ENCODE measurements at regions not wholly inside any gene's neighbourhood (a gene's known extent, or its start where the extent isn't known, plus 50 kb on each side); places are given as distances from the start of the nearest gene placed in this dataset.
"Not testable (repeated sequence)": the region's sequence is repeated elsewhere in the genome, so short reads cannot be mapped to it uniquely, and the experiment has no call there.

GRCh38 chr11:69869311-69869939, 50.2 kb upstream of the FGF3 start:
- DNase-seq (ENCODE audit: low spot score) = no peak

GRCh38 chr11:69870766-69871165, 51.5 kb upstream of the FGF3 start:
- no peak for DNase-seq (ENCODE audit: low spot score)

DNA sequence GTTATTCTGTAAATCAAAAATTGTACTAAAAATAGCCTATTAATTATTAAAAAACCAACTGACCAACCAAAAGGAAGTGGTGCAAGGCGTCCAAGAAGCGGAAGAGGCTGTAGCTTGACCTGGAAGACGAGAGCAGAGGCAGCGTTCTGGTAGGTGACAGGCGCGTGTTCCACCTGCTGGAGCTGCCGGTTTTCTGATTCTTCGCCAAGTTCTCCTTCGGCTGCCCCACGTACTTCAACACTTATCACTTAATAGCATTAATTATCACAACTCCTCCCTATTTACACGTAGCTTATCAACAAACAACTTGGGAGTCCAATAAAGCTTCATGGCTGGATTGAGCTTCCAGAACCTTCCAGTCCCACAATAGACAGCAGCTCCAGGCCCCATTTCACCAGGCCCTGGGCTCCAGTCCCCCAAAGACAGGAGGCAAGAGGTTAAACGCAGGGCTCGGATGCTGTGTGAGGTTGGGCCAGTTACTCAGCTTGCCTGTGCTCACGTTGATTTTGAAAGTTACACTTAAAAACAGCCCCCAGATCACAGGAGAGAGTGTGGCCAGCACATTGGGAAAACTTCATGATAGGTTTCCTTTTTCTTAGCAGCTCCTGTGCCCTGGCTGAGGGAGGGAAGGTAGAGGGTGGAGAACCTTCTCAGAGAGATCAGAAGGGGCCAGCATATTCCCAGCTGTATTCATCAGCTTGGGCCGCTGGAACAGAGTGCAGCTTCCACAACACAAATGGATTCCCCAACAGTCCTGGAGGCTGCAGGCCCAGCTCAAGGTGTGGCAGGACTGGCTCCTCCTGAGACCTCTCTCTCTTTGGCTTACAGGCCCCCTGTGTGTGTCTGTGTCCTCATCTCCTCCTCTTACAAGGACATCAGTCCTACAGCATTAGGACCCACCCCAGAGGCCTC, 54.2 kb upstream of the FGF3 start:
- DNase-seq (ENCODE audit: low spot score) = no peak

DNA sequence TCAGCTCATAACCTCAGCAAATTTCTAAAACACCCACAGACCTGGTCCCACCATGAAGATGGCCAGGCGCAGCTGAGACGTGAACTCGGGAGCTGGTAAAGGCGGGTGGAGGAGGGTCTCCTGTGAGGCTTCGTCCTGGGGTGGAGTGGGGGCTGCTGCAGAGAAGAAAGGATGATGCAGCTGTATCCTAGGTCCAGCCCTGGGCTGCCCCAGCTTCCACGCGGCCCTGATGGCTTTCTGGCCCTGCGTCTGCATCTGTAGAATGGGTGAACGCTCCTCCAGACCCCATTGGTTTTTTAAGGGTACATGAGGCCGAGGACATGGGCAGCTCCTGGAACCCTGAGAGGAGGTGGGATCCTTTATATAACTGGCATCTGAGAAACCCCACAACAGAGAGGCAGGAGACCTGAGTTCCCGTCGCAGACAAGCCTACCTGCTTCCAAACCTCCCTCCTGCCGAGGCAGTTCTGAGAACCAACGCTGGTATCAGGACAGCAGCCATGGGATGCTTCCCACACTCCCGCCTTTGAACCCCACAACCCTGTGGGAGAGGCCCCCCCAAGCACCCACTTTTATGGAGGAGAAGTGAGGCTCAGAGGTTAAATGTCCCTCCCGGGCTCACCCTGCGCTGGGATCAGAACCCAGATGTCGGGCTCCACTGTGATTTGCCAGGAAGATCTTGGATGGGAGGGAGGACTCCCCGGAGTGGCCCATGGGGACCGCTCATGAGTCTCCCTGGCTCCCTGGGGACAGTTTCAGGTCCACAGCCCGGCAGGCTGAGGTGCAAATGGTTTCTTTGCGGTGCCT, 55.2 kb upstream of the FGF3 start:
- no peak for DNase-seq (ENCODE audit: low spot score)

- no peak for DNase-seq (ENCODE audit: low spot score)
Observed at GRCh38 chr11:69874984-69875624, 55.9 kb upstream of the FGF3 start.

- no peak for DNase-seq (ENCODE audit: low spot score)
Observed at GRCh38 chr11:69876013-69876412, 56.8 kb upstream of the FGF3 start.

- no peak for DNase-seq (ENCODE audit: low spot score)
Observed at GRCh38 chr11:69877235-69877634, 58.0 kb upstream of the FGF3 start.

GRCh38 chr11:69877704-69878103, 58.5 kb upstream of the FGF3 start:
- DNase-seq (ENCODE audit: low spot score) = not testable (repeated sequence)

GRCh38 chr11:69878144-69878883, 59.1 kb upstream of the FGF3 start:
- DNase-seq (ENCODE audit: low spot score) = no peak

DNA sequence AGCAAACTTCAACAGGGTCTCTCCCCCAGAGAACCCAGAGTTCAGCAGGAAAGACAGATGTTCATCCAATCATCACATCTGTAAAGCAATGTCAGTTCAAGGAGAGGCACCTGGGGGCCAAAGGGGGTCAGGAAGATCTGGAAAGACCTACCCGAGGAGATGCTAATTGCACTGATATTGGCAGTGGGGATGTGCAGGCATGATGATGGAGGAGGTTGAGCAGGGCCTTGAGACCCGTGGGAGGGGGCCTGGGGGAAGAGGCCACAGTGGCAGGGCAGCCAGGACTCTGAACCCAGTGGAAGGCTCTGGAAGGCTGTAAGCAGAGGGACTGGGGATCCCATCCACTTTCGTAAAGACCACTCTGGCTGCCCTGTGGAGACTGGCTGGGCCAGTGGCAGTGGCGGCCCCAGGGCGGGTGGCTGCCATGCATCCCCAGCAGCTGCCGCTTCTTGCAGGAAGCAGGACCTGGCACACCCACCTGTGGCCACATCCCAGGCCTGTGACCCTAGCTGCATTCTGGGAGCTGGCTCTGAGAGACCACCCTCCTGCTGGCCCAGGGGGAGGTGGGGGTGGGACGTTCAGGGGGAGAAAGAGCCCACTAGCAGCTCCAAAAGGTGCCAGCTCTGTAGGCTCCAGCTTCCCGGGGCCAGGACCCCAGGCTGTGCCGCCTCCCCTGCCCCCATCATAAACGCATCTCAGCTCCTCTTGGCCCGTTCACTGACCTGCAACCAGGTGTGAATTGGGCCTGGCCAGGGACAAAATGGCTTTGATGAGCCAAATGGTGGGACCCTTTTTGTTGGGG, 59.9 kb upstream of the FGF3 start:
- no peak for DNase-seq (ENCODE audit: low spot score)

GRCh38 chr11:69879729-69880005, 60.5 kb upstream of the FGF3 start:
- no peak for DNase-seq (ENCODE audit: low spot score)

DNA sequence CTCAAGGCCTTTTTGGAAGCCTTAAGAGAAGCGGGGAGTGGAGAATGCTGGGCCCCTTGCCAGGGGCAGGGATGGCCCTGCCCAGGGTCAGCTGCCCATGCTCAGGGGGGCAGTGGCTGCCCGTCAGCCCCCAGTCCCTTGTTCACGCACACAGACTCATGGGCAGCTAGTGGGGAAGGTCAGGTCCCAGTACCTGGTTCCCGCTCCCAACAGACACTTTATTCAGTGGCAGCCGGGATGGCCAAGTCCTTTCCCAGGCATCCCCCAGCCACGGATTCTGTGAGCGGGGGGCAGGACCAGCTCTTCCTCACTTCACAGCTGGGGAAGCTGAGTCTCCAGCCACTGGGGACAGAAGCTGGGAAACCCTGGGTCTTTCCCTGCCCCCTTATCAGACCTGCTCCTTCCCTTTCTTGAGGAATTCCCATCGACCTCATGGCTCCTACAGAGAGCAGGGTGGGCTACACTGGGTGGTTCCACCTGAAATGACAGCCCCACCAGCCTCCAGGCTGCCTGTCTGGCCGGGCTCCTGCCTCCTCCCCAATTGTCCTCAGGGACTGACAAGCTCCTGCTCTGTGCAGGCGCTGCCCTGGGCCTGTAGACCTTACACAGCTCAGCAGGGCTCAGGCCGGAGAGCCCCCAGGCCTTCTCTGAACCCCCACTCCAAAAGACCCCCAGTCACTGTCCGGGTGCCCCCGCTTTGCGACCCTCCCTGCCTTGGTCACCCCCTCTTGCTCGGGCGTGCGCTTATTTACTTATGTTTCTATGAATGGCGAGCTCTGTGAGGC, 61.0 kb upstream of the FGF3 start:
- no peak for DNase-seq (ENCODE audit: low spot score)

DNA sequence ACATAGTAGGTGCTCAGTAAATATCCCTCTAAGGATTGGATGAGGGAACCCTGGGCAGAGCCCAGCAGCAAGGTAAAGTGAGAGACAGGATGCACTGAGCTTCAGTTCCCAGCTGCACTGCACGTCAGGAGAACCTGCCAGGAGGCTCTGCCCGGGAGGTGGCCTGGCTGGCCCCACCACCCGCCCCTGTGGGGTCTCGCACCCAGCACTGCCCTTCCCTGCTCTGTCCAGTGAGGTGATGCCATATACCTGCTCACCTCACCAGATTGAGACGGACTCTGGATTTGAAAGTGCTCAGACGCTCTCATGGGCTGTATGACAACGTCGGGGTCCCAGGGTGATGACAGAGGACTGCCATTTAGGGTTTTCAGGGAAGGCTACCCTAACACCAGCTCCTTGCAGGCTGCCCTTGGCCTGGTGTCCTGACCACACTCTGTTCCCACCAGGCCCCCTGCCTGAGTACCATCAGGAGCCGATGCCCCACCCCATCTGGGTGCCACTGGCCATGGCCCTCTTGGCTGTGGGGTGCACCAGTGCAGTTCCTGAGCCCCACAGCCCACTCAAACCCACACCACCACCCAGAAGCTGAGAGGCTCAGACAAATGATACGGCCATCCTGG, 61.7 kb upstream of the FGF3 start:
- DNase-seq (ENCODE audit: low spot score) = no peak

- no peak for DNase-seq (ENCODE audit: low spot score)
Observed at GRCh38 chr11:69881467-69882269, 62.5 kb upstream of the FGF3 start.

DNA sequence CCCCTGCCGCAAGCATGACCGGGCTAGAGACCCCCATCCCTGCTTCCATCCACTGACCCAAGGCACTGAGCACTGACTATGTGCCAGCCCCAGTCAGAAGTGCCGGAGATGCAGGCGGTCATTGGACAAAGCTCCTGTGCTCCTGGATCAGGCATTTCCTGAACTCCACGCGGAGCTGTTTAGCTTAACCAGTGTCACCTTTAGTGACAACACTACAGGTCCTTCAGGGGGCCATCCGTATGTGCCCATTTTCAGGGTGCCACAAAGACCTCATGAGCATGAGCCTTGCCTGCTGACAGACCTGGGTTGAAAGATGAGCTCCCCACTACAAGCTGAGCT, 63.0 kb upstream of the FGF3 start:
- DNase-seq (ENCODE audit: low spot score) = no peak

DNA sequence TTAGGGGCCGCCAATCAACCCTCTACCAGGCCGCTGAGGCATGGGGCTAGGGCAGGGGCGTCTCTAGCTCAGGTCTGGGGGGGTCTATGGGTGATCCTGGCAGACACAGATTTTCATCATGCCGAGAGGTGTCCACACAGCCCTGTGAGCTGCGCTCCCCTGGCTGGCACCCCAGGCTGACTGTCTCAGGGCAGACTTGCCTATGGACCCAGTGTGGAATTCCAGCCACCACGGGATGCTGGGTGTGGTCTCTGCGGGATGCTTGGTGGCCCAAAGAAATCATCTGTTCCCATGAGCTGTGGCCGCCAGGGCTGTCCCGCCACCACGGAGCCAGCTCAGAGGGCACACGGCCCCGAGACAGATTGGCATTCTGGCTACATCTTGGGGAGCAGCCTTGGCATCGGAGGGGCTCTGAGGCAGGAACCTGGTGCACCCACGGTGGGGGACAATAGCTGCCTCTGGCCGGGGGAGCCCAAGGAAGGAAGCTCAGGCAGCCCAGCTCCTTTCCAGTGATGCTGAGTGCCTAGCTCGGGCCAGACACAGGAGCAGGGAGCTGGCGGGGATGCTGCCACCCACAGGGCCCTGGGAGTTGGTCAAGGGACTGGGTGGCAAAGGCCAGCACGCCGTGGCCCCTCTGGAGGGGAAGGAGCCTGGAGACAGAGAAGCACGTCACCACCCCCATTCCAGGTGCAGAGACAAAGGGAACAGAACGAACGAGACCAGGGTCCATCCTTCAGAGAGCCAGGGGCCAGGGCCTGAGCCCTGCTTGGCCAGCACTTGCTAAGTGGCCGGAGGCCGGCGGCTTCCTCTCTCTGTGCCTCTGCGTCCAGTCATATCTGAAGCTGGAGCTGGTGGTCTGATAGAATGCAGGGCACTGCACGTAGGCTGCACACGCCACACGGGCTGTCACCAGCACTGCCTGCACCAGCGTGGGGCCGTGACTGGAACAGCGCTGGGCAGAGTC, 64.4 kb upstream of the FGF3 start:
- DNase-seq (ENCODE audit: low spot score) = no peak

GRCh38 chr11:69884286-69884685, 65.1 kb upstream of the FGF3 start:
- DNase-seq (ENCODE audit: low spot score) = no peak

DNA sequence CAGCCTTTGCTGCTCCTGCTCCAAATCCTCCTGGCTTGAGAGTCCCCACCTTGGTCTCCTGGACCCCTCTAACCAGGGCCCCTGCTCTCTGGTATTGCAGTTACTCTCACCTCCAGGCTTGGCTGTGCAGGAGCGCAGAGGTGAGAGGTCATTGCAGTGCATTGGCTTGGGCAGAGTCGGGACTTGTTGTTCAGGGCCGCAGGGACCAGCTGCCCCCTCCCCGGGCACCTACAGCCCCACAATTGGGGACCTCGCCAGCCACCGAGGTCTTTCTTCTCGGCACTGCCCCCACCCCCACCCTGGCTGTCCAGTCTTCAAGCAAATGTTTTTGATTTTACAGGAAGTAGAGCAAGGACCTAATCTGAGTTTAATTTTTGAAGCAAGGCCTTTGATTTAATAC, 65.5 kb upstream of the FGF3 start:
- DNase-seq (ENCODE audit: low spot score) = no peak
